HG03139 (cell line): ENCODE measurements at regions not wholly inside any gene's neighbourhood (a gene's known extent, or its start where the extent isn't known, plus 50 kb on each side); places are given as distances from the start of the nearest gene placed in this dataset.

Source experiments
- ATAC-seq: cut with Tn5 transposase; IDR thresholded peaks from one replicate; pipeline ENCODE4 v1.9.1; 2021; ENCODE audit not compliant: unreplicated experiment

- ATAC-seq: no peak
Observed at GRCh38 chr4:12595489-12595888, 888.7 kb downstream of the RAB28 start.

DNA sequence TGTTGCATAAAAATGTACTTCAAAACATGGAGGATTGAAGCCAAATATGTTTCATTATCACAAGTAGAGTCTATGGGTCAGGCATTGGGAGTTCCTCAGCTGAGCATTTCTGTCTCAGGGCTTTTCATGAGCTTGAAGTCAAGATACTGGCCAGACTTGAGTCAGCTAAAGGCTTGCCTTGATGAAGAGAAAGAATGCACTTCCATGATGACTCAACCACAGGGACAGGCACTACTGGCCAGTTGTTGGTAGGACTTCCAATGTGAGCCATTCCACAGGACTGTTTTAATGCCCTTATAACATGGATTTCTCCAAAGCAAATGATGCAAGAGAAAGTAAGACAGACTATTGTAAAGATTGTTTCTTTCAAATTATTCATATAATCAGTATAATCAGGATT, 895.6 kb downstream of the RAB28 start:
- ATAC-seq: no peak

DNA sequence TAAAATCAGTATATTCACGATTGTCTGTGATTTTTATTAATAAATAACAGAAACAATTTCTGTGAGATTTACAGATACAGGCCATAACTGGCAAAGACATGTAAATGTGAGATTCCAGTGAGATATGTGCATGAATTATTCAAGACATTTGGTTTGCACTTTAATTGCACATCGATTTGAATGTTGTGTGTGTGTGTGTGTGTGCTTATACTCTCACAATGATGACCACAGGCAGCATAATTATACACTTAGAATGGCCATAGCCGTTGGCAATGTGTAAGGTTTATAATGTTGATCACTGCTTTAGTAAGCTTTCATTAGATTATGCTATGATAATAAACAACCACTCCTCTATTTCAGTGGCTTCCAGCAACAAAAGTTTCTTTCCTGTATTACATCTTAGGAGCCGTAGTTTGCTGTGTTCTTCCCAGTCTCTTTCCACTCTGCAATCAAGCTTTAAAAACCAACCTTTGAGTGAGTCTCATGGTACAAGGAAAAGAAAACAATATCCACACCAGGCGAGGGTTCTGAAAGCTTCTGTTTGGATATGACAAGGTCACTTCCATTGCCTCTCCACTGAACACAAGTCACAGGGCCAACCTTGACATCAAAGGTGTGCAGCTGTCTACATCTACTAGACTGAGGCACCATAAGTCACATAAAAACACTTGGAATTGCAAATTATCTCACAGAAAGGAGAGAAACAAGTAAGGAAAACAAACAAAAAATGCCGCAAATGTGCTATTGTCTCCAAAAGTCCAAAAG, 897.7 kb downstream of the RAB28 start:
- no peak for ATAC-seq

- ATAC-seq: no peak
Observed at GRCh38 chr4:12584116-12584875, 899.8 kb downstream of the RAB28 start.

- ATAC-seq: no peak
Observed at GRCh38 chr4:12583275-12583674, 900.9 kb downstream of the RAB28 start.

GRCh38 chr4:12580787-12581186, 903.4 kb downstream of the RAB28 start:
- no peak for ATAC-seq

DNA sequence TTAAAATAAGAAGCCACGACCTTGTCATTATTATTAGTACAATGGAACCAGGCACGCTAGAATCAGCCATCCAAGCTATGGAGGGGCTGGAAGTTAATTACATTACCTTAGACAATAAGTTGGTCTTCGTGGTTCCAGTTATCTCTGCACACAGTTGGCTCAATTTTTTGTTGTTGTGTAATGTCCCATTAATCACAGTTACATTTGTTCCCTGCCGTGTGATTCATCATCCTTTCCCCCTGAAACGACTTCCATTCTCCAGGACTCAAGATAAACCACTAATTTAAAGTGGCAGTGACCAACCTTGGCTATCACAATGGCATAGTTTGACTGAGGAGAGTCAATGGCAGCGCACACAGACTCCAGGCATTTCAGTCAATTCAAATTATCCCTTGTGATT, 905.0 kb downstream of the RAB28 start:
- no peak for ATAC-seq

- no peak for ATAC-seq
Observed at GRCh38 chr4:12576409-12576808, 907.7 kb downstream of the RAB28 start.

GRCh38 chr4:12573716-12574115, 910.4 kb downstream of the RAB28 start:
- ATAC-seq: no peak

- no peak for ATAC-seq
Observed at GRCh38 chr4:12562476-12563140, 921.5 kb downstream of the RAB28 start.

DNA sequence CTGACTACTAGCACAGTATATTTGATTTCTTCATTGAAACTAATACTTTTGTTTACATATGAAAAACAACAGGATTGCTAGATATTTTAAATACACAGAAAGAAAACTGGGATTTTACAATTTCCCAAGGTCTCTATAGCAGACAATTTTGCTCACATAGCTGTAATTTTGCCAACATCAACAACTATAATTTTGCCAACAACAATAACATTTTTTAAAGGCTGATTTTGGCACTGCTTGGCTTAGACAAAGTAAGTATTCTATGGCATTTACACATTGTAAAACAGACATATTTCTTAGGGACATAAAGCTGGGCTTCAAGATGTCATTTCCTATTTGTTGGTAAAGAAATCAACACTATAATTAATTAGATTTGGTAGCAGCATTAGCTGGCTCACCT, 922.1 kb downstream of the RAB28 start:
- ATAC-seq: no peak

DNA sequence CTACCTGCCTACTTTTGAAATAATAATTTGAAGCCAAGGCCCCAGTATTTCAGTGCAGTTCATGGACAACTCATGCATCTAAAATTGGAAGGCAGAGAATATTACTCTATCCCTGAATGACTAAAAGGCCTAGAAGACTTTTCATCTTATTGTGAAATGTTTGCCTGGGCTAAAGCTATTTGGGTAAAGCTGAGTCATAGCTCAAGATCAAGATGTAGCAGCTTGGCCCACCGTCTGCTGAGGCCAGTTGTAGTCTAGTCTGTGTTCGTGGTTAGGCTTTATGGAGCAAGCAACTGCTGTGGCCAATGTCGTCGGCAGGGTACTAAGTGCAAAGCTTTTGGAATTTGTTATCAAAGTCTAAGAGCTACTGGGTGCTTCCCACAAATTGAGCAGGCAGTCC, 929.1 kb downstream of the RAB28 start:
- no peak for ATAC-seq

DNA sequence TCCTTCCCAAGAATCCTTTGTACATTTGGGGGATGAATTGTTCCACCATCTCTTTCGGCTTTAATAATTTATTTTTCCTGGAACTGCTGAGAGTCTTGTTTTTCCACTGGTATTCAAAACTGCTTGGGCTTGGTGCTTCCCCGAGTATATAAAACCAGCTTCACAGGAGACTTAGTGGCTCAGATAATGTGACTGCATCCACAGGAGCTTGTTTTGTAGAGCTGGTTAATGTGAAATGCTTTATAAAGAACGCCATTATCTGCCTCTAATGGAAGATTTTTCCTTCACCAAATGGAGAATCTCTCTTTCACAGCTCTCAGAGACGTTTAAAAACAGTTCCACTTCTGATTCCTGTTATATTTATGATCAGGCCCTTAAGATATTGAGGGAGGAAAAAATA, 935.5 kb downstream of the RAB28 start:
- ATAC-seq: no peak

DNA sequence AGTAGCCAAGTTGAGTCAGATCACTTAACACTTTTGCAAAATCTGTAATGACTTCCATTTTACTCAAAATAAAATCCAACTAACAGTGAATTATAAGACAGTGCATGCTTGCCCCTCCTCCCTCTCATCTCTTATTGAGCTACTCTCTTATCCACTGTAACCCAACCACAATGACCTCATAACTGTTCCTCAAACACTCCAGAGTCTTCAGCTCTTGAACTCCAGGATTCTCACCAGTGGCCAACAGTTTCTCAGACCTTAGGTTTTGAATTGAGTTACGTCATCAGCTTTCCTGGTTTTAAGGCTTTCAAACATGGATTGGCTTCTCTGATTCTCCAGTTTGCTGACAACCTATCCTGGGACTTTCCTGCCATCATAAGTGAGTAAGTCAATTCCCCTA, 938.3 kb downstream of the RAB28 start:
- ATAC-seq: no peak

DNA sequence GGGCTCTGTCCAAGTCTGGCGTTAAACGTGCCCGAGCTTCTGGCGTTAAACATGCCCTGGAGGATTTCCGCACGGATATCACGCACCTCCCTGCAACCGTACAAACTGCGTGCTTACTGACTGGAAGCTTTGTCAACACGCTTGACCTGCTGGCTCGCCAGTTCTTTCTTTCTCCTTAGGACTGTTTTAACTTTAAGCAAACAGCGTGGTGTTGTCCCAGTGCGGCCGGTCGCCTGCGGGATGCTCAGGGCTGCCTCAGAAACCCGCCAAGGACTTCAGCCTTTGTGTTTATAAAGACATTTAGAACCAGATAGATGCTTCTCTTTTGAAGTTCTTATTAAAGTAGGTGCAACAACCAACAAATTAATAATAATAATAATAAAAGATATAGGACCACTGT, 946.0 kb downstream of the RAB28 start:
- no peak for ATAC-seq

GRCh38 chr4:12534684-12535083, 949.5 kb downstream of the RAB28 start:
- ATAC-seq: no peak

DNA sequence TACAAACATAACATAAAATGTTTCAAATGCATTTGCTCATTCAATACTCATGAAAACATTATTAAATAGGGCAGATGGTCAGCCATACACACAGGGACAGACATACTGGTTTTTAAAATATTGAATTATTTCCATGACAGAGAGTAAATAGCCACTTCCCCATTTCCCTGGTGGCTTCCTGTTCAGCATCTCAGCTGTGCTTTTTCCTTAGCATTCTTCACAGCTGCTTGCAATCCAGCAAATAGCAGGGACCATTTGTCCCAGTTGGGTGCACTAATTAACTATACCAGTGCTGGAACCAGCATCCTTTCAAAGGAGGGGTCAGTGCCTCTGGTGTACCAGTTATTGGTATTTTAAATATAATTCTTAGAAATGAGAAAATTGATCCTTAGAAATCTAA, 964.7 kb downstream of the RAB28 start:
- no peak for ATAC-seq

DNA sequence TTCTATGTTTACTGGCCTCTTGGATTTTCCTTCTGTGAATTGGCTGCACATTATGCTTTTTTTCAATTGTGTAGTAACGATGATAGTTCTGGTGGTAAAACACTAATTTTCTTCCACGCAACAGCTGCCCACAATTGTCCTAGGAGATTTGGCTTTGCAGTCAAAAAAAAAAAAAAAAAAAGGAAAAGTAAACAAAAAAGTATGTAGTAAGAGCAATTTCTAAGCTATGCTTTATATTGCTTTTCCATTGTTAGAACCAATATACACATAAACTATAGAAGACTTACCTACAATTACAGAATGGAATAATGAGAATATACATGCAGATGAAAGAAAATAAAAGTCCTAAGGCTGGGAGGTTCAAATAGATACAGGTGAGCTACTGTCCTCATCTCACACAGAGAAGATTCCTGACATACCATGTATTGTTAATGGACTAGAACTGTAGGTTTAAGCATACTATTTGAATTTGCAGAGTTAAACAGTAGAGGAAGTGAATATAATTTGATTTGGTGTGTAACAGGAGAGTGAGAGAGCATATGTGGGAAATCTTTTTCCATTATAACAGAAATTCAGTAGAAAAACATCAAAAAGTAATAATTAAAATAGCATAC, 976.2 kb downstream of the RAB28 start:
- ATAC-seq: no peak

DNA sequence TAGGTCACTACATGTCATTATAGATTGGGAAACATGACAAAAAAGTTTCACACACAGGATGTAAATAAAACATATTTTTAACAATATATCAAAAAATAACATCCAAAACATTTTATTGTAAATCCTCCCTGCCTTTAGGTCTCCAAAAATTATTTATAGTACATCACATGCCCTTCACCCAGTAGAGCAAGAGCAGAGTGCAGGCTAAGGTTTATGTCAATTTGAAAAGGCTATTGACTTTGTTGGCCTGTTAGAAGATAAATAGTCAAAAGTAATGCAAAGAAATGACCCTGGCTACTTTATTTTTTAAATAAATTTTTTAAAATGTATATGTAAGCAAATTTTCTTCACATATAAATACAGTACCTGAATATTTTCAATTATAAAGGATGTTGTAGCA, 983.7 kb downstream of the RAB28 start:
- no peak for ATAC-seq

- ATAC-seq: no peak
Observed at GRCh38 chr4:12499693-12500092, 984.4 kb downstream of the RAB28 start.

DNA sequence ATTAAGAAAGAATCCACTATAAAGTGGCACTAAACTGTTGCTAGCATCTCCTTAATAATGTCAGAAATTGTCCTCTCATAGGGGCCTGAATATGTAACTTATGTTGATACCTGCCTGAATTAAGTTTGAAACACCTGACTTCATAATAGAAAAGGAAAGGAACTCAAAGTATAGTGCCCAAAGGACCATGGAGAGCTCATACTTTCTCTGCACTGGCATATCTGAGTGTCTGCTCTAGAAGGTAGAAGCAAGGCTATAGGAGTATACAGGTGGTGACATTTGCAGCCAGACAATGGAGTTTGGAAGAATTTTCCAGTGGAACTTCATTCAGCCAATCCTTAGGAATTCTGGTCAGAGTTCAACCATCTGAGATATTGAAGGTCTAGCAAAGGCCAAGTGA, 988.9 kb downstream of the RAB28 start:
- ATAC-seq: no peak
